ENCODE measurements at regions not wholly inside any gene's neighbourhood (a gene's known extent, or its start where the extent isn't known, plus 50 kb on each side); places are given as distances from the start of the nearest gene placed in this dataset.
"Not testable (repeated sequence)": the region's sequence is repeated elsewhere in the genome, so short reads cannot be mapped to it uniquely, and the experiment has no call there.

DNA sequence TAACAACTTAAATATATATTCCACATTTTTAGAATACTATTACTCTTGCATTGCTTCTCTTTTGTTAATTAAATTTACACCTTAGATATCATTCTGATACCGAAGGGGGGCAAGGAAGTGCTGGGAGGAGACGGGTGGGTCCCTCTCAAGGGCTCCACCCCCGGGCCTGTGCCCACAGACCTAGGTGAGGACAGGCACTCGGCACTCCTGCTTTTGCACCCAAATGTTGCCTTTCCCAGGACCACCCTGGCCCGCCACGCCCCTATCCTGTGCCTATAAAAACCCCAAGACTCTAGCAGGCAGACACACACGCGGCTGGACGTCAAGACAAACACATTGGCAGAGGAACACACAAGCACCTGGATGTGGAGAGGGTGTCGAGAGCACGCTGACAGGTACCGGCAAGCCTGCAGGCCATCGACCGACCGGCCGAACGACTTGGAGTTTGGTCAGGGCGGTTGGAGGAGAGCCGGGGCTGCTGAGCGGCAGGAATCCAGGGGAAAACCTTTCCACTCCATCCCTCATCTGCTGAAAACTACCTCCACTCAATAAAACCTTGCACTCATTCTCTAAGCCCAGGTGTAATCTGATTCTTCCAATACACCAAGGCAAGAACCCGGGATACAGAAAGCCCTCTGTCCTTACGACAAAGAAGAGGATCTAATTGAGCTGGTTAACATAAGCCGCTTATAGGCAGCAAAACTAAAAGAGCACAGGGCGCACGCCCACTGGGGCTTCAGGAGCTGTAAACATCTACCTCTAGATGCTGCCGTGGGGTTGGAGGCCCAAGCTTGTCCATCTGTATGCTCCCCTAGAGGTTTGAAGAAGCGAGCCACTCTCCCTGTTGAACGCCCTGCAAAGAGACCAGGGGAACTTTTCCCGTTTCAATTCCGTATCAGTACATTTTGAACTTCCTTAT, 197.4 kb upstream of the PRSS16 start:
- no peak for FAIRE-seq
- no peaks in the 10 kb centered on the region for H3K27me3 ChIP-seq (ENCODE audit: control insufficient read depth, insufficient read depth, low read length)
- TF ChIP-seq, protein P1, sequence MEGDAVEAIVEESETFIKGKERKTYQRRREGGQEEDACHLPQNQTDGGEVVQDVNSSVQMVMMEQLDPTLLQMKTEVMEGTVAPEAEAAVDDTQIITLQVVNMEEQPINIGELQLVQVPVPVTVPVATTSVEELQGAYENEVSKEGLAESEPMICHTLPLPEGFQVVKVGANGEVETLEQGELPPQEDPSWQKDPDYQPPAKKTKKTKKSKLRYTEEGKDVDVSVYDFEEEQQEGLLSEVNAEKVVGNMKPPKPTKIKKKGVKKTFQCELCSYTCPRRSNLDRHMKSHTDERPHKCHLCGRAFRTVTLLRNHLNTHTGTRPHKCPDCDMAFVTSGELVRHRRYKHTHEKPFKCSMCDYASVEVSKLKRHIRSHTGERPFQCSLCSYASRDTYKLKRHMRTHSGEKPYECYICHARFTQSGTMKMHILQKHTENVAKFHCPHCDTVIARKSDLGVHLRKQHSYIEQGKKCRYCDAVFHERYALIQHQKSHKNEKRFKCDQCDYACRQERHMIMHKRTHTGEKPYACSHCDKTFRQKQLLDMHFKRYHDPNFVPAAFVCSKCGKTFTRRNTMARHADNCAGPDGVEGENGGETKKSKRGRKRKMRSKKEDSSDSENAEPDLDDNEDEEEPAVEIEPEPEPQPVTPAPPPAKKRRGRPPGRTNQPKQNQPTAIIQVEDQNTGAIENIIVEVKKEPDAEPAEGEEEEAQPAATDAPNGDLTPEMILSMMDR (IDR thresholded peaks at IDR 0.05; ENCODE audit: insufficient read depth, low read length, severe bottlenecking): no peak
- no peak overlapping the region for H3K4me3 ChIP-seq (ENCODE audit: low read depth, low read length)
- H3K36me3 ChIP-seq (ENCODE audit: control insufficient read depth, insufficient read depth, low read length): no peaks in the 10 kb centered on the region
- DNase-seq (ENCODE audit: low read depth): peak; percentile 75

DNA sequence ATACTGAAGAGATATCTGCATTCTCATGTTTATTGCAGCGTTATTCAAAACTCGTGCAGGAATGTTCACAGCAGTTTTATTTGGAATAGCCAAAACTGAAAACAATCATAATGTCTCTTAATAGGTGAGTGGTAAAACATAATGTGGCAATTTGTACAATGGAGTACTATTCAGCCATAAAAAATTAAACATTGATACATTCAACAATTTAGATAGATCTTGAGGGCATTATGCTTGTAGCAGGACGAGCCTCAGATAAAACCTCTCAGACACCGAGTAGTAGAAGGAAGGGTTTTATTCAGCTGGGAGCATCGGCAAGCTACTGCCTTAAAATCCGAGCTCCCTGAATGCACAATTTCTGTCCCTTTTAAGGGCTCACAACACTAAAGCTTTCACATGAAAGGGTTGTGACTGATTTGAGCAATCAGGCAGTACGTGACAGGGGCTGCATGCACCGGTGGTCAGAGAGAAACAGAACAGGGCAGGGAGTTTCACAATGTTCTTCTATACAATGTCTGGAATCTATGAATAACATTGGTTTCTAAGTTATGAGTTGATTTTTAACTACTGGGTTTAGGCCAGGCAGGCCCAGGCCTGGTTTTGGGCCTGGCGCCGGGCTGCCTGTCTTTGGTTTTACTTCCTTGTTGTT, 195.3 kb upstream of the PRSS16 start:
- not testable (repeated sequence) for H3K36me3 ChIP-seq (ENCODE audit: control insufficient read depth, insufficient read depth, low read length); H3K4me3 ChIP-seq (ENCODE audit: low read depth, low read length); H3K27me3 ChIP-seq (ENCODE audit: control insufficient read depth, insufficient read depth, low read length); FAIRE-seq
- DNase-seq (ENCODE audit: low read depth): peak; percentile 31

DNA sequence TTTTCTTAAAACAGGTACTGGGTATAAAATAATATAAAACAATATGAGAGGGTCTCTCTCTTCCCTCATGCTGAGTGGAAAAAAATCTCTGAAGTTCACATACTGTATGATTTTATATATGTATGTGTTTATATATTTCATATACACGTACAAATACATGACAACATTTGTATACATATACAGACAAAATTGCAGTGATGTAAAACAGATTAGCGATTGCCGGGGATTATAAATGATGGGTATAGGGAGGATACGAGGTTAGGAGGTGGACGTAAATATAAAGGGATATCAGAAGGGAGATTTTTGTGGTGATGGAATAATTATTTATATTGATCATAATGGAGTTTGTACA, 194.8 kb upstream of the PRSS16 start:
- FAIRE-seq (no peak), DNase-seq (ENCODE audit: low read depth) (peak; percentile 27)
- TF ChIP-seq, protein P1 (IDR thresholded peaks at IDR 0.05; ENCODE audit: insufficient read depth, low read length, severe bottlenecking): no peak
- no peaks in the 10 kb centered on the region for H3K36me3 ChIP-seq (ENCODE audit: control insufficient read depth, insufficient read depth, low read length)
- H3K4me3 ChIP-seq (ENCODE audit: low read depth, low read length): no peak overlapping the region
- H3K27me3 ChIP-seq (ENCODE audit: control insufficient read depth, insufficient read depth, low read length): no peaks in the 10 kb centered on the region

DNA sequence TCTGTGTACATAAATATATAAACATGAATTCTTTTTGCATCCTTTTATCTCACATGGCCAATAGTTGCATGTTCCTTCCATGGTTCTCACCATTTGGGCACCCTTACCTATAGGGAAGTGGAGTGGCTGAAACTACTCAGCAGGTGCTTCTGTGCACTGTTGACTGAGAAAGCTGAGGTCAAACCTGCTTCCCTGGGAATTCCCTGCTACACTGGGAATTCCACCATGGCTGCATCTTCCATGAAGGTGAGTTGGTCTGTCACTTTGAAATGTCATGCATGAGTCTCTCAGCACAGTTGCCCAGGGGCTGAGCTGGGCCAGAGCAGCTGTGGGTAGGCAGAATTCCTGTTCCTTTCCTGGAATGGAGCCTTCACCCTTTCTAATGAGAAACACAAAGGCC, 193.8 kb upstream of the PRSS16 start:
- Histone ChIP-seq H3K36me3 (ENCODE audit: control insufficient read depth, insufficient read depth, low read length) (no peaks in the 10 kb centered on the region), H3K27me3 (ENCODE audit: control insufficient read depth, insufficient read depth, low read length) (no peaks in the 10 kb centered on the region), H3K4me3 (ENCODE audit: low read depth, low read length) (no peak overlapping the region)
- FAIRE-seq (no peak), DNase-seq (ENCODE audit: low read depth) (peak; percentile 43)
- TF ChIP-seq, protein P1 (IDR thresholded peaks at IDR 0.05; ENCODE audit: insufficient read depth, low read length, severe bottlenecking): no peak

DNA sequence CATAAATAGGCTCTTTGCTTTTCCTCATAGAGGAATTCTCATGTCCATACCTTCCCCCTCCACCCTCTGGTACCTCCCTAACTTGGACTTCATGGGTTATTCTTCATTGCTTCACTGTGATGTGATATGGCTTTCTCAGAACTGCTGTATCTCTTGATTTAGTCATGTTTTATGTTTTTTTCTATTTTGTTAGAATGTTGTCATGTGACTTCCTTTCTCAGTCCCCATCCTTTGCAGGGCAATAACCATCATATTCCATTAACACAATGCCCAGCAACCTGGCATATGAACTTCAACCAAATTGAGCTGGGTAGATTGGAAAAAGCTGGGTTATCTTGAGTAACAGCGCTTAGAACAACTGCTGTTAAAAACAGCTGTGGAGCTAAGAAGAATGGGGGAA, 190.9 kb upstream of the PRSS16 start:
- Histone ChIP-seq H3K4me3 (ENCODE audit: low read depth, low read length) (no peak overlapping the region), H3K27me3 (ENCODE audit: control insufficient read depth, insufficient read depth, low read length) (no peaks in the 10 kb centered on the region), H3K36me3 (ENCODE audit: control insufficient read depth, insufficient read depth, low read length) (no peaks in the 10 kb centered on the region)
- TF ChIP-seq, protein P1 (IDR thresholded peaks at IDR 0.05; ENCODE audit: insufficient read depth, low read length, severe bottlenecking): no peak
- no peak for FAIRE-seq
- DNase-seq (ENCODE audit: low read depth): no peak

DNA sequence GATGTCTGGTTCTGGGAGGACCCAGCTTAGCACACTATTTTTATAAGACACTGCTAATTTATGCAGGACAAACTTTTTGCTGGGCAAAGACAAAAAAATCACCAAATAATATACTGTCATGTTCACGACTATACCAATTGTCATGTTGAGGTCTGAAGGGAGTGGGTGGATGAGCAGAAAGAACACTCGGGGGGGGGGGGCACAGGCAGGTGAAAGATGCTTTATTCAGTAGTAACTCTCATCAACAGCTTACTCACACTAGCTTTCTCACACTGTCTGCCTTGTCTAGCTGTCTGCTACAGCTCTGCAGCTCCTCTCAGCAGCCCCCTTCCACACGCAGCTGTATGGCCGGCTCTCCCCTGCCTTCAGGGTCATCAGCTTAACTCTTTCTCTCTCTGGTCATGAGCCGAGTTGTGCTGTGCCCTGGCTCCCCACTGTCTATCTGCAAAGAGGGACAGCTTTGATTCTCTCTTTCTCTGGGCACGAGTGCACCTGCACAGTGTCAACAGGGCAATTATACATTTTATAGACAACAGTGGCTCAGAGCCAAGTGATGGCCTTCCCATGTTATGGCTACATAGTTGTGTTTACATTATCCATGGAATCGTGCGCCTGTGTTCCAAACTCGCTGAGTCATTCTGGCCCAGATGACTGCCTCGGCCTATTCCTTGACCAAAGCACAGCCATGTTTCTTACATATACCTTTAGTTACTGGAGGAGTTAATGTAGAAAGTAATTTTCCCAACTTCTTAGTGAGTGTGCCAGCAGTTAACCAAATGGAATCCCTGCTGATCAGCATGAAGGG, 187.7 kb upstream of the PRSS16 start:
- FAIRE-seq: no peak
- no peak for DNase-seq (ENCODE audit: low read depth)

More for the DNA sequence above, 187.7 kb upstream of the PRSS16 start:
- no peak overlapping the region for H3K4me3 ChIP-seq (ENCODE audit: low read depth, low read length)
- H3K36me3 ChIP-seq (ENCODE audit: control insufficient read depth, insufficient read depth, low read length): no peaks in the 10 kb centered on the region
- TF ChIP-seq, protein P1 (IDR thresholded peaks at IDR 0.05; ENCODE audit: insufficient read depth, low read length, severe bottlenecking): no peak
- H3K27me3 ChIP-seq (ENCODE audit: control insufficient read depth, insufficient read depth, low read length): no peaks in the 10 kb centered on the region

Data from bronchial epithelial cell (primary cell).